GM18519 (cell line): ENCODE measurements at regions not wholly inside any gene's neighbourhood (a gene's known extent, or its start where the extent isn't known, plus 50 kb on each side); places are given as distances from the start of the nearest gene placed in this dataset.

Source experiments
- ATAC-seq: cut with Tn5 transposase; IDR thresholded peaks from one replicate; pipeline ENCODE4 v1.9.1; 2021; ENCODE audit warnings: mild to moderate bottlenecking, moderate library complexity; ENCODE audit not compliant: unreplicated experiment, low FRiP score

DNA sequence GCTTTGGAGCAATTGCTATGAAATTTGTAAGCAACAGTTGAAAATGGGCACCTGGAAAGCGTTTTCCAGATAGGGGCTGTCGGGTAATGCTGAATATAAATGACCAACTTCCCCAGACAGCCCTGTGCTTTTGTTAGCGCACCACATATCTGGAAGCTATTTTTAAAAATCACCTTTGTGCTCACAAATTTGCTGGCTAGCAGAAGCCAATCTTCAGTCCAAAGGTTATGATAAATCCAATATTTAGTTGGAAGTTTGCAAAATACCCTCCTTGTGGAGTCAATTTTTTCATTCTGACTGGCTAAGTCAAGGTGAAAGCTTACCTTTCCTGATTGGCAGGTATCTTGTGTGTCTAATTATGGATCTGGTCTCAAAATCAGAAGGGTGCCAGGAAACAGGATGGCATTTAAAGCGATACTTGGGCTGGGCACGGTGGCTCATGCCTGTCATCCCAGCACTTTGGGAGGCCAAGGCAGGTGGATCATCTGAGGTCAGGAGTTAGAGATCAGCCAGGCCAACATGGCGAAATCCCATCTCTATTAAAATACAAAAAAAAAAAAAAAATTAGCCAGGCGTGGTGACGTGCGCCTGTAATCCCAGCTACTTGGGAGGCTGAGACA, 124.1 kb upstream of the AJAP1 start:
- ATAC-seq: no peak

DNA sequence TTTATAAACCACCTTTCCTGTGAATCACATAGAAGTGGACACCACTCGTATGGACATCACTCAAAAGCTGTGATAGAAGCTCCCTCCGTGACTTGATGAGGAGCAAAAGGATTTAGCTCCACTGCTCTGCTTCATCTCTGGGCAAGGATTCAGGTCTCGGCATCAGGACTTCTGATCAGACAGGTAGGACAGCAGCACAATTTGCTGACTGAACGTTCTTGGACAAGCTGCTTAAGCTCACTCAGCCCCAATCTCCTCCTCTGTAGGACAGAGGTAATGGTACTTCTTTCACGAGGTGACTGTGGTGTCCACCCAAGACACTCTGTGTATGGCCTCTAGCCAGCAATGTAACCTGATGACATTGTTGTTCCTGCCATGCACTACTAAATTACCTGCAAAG, 122.6 kb upstream of the AJAP1 start:
- ATAC-seq: no peak

DNA sequence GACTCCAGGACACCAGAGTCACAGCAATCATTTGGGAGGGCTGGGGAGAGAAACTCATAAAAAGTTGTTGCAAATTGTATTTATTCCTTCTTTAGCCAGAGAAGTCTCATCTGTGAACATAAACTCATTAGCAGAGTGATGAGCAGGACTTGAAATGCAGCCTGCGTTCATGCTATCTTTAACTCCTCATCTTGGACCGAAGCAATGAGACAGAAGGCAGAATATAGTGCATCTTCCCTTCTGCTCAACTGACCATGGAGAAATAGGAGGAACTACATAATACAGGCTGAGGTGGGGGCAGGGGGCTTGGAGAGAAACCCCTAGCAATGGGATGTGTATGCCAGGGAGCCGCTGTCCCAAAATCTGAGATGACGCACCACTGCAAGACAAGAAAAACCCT, 121.8 kb upstream of the AJAP1 start:
- ATAC-seq: no peak

DNA sequence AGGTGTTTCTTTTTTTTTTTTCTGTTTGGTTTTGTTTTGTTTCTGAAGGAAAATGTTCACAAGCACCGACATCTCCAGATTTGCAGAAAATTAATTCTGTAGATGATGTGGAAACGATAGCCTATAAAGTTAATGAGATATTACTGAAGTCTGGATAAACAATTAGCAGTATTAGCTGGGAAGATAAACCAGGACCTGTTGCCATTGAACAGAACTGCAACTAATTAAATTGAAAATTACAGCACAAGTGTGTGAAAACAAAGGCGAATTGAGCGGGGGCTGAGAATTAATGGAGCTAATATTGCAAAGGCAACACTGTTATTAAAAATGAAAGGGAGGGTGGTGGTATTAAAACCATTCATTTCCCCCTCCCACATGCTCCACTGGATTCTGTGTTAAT, 107.5 kb upstream of the AJAP1 start:
- no peak for ATAC-seq

DNA sequence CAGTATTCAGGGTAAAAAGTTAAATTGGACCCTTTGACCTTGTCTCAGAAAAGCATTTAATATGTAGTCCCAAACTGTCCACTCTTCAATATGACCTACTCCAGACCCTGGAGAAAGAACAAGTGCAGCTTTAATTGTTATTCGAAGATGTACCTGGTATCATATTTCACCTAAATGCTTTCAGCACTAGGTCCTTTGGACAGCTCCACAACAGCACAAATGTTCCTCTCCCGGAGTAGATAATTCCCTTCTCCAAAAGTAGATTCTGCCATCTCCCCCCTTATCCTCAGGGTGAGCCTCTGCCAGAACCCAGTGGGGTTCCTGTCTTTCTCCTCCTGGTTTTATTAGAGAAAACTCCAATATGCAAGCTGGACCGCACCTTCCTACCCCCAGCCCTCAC, 104.5 kb upstream of the AJAP1 start:
- ATAC-seq: no peak

DNA sequence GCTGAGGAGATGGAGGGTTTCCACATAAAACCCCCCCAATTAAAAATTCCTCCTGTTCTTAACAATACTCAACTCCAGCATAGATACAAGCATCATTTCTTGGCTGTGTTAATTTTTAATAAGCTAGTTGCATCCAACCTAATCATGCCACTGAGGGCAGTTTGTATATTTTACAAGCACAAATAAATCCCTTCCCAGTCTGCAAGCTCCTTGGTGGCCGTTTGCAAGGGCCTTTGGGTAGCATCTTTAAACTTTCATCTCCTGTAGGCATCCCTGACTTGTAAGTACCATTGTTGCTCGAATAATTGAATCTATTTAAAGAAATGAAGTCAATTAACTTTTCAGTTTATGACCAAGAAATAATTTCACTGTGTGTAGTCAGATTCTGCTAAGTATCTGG, 103.5 kb upstream of the AJAP1 start:
- ATAC-seq: no peak

DNA sequence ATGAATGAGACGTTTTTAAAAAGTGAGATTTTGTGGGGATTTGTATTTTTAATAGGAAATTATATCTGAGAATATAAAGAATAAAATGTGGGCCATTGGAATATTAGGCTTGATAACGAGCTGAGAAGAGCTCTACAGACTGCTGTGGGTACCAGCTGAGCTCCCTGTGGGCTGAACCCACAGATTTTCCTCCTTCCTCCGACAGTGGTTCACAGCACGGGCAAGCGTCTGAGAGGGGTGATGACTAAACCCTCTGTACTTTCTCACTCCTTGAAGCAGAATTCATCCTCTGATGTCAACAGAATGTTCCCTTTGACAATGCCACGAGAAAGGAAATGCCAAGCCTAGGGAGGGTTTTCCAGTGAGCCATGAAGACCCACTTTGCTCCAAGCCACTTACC, 102.7 kb upstream of the AJAP1 start:
- ATAC-seq: no peak

DNA sequence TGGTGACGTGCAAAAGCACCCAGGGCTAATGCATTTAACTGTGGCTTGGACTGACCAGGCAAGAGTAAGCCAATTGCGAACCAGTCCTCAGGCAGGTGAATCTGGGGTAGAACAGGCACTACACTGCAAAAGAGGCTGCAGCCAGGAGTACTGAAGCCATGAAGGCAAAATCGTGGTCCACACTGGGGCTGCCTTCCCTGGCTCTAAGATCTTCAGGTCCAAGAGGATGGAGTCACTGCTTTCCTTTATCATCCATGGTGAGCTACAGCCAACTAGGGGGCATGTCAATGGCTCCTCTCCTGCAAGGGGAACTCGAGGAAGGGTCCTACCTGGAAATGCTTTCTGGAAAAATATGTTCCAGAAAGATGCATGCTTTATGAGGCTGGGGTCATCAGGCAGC, 100.6 kb upstream of the AJAP1 start:
- ATAC-seq: no peak

DNA sequence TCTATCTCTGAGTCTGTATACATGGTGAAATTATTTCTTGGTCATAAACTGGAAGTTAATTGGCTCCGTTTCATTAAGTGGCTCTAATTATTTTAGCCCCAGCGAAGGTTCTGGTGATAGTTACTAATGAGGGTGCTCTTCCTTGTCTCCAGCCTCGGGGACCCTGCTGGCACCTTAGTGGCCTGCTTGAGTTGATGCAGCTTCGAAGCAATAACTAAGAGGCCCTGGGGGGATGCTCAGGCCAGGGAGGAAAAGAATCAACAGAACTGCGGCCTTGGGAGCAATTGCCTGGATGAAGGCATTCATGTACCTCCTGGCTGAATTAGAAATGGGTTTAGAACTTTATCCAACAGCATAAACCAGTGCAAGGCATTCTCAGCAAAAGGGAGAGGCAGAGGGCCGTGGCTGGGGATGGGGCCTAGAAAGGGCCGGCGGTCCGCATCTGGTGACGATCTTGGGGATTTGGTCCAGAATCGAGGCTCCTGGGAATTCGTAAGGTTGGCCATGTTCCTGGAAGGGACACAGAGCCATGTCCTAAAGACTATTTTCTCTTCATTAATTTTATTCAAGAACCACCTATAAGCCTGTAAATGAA, 100.0 kb upstream of the AJAP1 start:
- ATAC-seq: no peak

- ATAC-seq: no peak
Observed at GRCh38 chr1:4557949-4558348, 96.5 kb upstream of the AJAP1 start.

GRCh38 chr1:4561205-4561604, 93.2 kb upstream of the AJAP1 start:
- ATAC-seq: no peak

- no peak for ATAC-seq
Observed at GRCh38 chr1:4562321-4562720, 92.1 kb upstream of the AJAP1 start.

GRCh38 chr1:4563586-4563985, 90.8 kb upstream of the AJAP1 start:
- ATAC-seq: no peak

DNA sequence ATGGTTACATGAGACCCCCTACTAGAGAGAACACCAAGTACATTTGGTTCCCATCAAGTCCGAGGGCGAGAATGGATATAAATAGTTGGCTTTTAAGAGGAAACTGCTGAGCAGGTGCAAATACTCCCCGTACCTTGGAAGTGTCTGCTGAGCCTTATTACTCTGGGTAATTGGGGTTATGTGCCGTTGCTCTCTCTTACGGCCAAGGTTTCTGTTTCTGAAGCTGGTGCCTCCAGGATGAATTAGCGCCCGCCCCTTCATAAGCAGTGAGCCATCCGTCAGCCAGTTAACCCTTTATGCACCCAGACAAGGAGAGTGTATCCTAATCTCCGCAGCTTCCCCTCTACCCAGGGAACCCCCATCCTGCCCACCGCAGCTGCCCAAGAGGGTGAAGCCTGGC, 90.4 kb upstream of the AJAP1 start:
- ATAC-seq: no peak

DNA sequence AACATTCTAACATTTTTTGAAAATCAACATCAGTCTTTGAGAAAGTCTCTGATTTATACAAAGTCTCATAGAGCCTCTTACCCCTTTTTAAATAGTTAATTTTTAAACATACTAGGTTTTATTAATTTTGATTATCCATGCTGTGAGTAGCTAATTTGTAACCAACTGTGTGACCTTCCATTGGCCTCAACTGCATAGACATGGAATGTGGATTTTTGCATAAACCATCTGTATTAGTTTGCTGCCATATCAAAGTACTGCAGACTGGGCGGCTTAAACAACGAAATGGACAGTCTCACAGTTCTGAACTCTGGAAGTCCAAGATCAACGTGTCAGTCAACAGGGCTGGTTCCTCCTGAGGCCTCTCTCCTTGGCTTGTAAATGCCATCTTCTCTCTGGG, 89.2 kb upstream of the AJAP1 start:
- no peak for ATAC-seq

GRCh38 chr1:4565801-4566449, 88.5 kb upstream of the AJAP1 start:
- ATAC-seq: no peak

GRCh38 chr1:4571263-4571662, 83.1 kb upstream of the AJAP1 start:
- no peak for ATAC-seq

GRCh38 chr1:4573526-4573925, 80.9 kb upstream of the AJAP1 start:
- ATAC-seq: no peak

DNA sequence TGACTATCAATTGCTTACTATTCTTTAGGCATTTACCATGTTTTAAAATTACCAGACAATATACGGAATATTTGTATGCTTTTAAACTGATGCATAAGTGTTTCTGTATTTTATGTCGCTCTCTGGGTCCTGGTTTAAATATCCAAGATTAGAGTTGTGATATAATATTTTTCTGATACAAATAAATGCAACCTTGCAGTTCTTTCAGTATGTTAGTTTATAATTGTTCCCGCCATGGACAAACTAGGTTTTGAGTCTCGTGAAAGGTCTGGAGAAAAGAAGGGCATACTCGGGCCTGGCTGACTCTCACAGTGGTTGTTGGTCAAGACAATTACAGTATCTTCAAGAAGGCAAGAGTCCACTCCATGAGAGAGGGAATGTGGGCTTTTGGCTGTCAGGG, 72.6 kb upstream of the AJAP1 start:
- no peak for ATAC-seq

DNA sequence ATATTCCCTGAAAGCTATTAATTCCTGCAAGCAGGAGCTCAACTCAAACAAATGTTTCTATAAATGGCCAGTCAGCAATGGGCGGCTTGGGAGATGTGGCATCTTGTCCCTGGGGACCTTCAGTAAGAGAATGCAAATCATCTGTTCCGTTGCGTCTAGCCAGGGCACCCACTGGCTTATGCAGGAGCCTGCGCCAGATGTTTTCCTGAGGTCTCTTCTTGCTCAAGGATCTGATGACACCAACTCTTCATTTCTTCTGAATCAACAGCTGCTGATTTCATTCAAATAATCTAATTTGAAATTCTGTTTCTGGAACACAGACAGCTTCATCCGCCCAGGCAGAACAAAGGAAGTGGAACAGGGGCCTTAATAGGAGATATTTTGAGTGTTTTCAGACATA, 70.0 kb upstream of the AJAP1 start:
- no peak for ATAC-seq

DNA sequence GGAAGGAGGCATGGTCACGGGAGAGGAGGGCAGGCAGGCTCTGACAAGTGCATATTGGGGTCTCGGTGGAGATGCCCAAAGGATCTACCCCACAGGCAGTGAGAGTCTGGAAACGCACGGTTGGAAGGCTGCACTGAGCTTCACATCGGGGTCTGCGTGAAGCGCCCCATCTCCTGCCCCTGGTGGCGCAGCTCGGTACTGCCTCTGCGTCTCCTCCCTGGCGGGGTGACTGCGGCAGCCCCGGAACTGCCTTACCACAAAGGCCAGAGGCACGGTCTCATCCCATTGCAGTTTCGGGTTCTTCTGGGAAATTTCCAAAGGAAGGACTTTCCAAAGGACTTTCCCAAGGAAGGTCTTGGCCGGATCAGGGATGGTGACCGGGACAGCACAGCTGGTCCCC, 69.2 kb upstream of the AJAP1 start:
- ATAC-seq: no peak

- no peak for ATAC-seq
Observed at GRCh38 chr1:4585705-4586104, 68.7 kb upstream of the AJAP1 start.
